EH (cell line): ENCODE measurements at regions not wholly inside any gene's neighbourhood (a gene's known extent, or its start where the extent isn't known, plus 50 kb on each side); places are given as distances from the start of the nearest gene placed in this dataset.
"Not testable (repeated sequence)": the region's sequence is repeated elsewhere in the genome, so short reads cannot be mapped to it uniquely, and the experiment has no call there.

ENCODE experiments used
- DNase-seq: peaks from one replicate; pipeline ENCODE4 v3.0.0-alpha.2; 2015; ENCODE audit warnings: low read depth

- DNase-seq = no peak
Measured at GRCh38 chr2:194103941-194104659, 1552.9 kb upstream of the SLC39A10 start.

DNA sequence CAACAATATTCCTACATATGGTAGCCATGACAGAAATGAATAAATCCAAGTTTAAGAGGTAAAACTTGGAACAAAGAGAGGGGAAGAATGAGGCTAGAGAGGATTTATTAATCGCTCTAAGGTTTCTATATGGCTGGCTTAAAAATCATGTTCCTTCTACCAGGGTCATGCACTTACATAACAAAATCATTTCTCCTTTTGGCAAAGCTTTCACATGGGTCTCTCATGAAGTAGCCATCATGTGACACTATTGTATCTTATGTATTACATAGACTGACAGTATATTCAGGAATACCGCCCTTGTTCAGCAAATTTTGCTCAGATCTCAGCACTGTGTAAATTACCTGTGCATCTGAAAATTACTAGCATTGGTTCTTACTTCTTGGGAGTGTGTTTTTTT is 1554.5 kb upstream of the SLC39A10 start:
- no peak for DNase-seq

GRCh38 chr2:194100201-194100600 is 1556.8 kb upstream of the SLC39A10 start:
- DNase-seq = no peak

GRCh38 chr2:194096402-194096801 is 1560.6 kb upstream of the SLC39A10 start:
- DNase-seq = no peak

DNA sequence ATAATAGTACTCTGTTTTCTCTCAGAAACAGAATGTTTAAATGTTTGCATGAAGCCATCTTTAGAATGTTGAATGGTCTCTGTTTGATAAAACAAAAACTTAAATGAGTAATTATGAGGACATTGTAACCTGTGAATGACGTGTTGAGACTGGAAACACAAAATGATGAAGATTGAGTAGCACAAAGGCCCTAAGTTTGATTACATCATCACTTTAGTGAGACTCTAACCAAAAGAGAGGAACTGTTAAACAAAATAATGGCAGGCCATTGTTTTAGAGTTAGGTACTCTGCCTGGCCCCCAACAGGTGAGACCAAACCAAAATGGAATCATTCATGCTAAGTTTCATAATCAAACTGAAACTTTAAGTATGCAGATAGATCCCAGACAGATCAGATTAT is 1561.7 kb upstream of the SLC39A10 start:
- DNase-seq = no peak

DNA sequence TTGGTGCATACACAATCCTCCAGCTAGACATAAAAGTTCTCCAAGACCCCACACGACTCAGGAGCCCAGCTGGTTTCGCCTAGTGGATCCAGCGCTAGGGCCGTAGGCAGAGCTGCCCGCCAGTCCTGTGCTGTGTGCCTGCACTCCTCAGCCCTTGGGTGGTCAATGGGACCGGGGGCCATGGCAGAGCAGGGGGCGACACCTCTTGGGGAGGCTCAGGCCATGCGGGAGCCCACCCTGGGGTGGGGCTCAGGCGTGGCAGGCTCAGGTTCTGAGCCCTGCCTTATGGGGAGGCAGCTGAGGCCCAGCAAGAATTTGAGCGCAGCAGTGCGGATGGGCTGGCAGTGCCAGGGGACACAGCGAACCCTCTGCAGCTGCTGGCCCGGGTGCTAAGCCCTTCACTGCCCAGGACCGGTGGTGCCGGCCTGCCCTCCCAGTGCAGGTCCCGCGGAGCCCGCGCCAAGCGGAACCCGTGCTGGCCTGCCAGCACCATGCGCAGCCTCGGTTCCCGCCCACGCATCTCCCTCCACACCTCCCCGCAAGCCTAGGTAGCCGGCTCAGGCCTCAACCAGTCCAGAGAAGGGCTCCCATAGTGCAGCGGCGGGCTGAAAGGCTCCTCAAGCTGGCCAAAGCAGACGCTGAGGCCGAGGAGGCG is 1566.6 kb upstream of the SLC39A10 start:
- no peak for DNase-seq

DNA sequence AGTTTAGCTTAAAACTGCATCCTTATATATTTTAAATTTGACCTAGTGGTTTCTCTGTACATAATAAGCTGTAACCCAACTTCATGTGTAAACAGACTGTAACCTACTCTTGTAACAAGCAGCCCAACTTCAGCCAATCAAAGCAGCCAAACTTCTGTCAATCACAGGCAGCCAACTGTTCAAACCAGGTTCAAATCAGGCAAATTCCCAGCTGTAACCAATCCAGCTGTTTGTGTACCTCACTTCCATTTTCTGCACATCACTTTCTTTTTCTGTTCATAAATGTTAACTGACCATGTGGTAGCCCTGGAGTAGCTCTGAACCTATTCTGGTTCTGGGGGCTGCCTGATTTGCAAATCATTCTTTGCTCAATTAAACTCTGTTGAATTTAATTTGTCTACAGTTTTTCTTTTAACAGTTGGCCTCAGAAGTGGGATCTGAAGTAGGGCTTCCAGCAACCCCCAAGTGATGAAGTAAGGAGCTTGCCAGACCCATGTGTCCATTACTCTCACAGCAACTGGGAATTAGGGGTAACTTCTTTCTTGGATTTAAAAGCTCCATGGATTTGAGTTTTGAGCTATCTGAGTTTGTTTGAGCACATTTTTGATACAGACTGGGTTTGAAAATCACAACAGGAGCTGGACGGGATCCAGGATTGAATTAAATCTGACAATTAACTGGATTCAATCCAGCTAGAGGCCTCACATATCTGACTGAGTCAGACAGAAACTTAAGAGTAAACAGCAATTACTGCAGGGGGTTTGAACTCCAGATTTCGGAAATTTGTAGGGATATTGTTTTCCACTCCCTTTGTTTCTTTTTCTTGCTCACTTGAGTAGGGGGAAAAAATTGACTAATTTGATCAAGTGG is 1569.7 kb upstream of the SLC39A10 start:
- DNase-seq = no peak

GRCh38 chr2:194086129-194086528 is 1570.9 kb upstream of the SLC39A10 start:
- no peak for DNase-seq

GRCh38 chr2:194079989-194080388 is 1577.0 kb upstream of the SLC39A10 start:
- DNase-seq = no peak

- DNase-seq = no peak
Measured at GRCh38 chr2:194077366-194077765, 1579.7 kb upstream of the SLC39A10 start.

DNA sequence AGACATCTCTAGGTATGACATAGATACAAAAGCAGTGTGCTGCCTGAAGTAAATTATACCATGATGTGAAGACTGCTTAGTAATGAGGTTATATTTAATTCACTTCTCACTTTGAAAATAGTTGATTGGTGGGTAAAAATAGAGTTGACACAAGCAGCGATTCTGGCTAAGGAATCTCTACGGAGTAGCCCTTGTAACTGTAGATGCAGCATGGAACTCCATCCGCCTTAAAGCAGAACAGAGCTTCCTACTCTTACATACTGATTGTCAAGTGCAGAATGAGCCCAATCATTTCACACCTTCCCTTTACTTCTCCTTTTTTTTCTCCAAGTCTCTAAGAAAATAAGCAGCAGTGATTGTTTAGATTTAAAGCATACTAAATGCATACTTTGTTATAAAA is 1594.6 kb upstream of the SLC39A10 start:
- DNase-seq = no peak

DNA sequence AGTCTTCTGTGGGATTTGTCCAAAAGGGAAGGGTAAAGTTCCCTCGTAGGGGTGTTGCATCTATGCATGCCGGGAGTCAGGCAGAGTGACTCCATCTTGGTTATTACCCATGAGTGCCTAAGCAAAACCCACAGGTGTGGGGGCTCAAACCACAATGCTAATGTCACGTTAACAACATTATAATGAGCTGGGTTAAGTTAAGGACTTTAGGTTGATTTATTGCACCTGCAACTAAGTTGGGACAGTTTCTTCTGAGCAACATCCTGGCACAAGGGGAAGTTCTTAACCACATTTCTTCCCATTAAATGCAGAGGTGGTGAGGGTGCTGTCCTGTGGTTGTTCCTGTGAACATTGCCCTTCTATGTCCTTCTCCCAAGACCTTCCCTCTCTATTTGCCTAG is 1596.8 kb upstream of the SLC39A10 start:
- DNase-seq = no peak

- no peak for DNase-seq
Measured at GRCh38 chr2:194054313-194054712, 1602.7 kb upstream of the SLC39A10 start.

GRCh38 chr2:194044321-194044720 is 1612.7 kb upstream of the SLC39A10 start:
- no peak for DNase-seq

GRCh38 chr2:194021130-194021529 is 1635.9 kb upstream of the SLC39A10 start:
- not testable (repeated sequence) for DNase-seq

DNA sequence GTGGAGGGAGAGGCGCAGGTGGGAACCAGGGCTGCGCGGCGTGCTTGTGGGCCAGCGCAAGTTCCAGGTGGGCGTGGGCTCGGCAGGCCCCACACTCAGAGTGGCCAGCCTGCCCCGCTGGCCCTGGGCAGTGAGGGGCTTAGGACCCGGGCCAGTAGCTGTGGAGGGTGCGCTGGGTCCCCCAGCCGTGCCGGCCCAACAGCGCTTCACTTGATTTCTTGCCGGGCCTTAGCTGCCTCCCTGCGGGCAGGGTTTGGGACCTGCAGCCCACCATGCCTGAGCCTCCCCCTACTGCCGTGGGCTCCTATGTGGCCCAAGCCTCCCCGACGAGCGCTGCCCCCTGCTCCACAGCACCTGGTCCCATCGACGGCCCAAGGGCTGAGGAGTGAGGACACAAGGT is 1636.9 kb upstream of the SLC39A10 start:
- no peak for DNase-seq

DNA sequence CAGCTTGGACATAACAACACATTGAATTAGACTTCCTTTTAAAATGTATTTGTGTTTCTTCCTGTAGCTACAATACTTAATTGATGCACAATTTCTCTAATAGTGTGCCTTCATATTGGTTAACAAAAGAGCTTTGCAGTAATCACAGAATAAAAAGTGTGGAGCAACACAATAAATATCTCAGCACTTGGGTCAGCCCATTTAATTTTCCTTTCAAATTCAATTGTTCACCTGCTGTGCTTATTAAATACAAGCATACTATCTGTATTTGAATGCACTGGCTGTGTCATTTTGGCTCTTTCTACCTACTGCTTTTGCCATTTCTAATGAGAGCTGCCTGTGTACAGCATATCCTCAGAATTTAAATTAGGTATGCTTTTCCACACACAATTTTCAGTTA is 1641.3 kb upstream of the SLC39A10 start:
- no peak for DNase-seq

- no peak for DNase-seq
Measured at GRCh38 chr2:194014639-194015038, 1642.4 kb upstream of the SLC39A10 start.

DNA sequence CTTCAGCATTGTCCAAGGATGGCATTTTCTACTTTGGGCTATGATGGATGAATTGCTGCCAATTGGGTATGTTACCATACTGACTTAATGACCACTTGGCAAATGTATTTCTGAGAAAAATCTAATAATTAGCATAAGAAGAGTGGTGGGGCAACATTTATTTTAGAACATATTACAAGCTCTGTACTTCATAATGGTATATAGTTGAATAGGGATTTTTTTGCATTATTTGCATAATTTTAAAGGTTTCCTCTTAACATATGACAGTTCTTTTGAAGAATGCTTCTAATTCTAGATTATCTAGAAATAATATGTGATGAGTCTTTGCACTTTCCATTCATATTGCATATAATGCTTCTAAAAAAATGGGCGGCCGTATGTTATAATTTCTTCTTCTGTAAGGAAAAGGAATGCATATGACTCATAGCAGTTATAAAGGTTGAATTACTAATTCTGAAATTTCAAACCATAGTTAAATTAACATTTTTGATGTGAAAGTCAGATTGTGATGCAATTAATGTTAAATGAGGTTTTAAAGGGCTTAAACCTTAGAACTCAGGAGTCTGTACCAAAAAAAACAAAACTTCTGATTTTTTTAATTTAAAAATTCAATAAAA is 1652.3 kb upstream of the SLC39A10 start:
- DNase-seq = no peak

GRCh38 chr2:194003911-194004310 is 1653.1 kb upstream of the SLC39A10 start:
- no peak for DNase-seq

DNA sequence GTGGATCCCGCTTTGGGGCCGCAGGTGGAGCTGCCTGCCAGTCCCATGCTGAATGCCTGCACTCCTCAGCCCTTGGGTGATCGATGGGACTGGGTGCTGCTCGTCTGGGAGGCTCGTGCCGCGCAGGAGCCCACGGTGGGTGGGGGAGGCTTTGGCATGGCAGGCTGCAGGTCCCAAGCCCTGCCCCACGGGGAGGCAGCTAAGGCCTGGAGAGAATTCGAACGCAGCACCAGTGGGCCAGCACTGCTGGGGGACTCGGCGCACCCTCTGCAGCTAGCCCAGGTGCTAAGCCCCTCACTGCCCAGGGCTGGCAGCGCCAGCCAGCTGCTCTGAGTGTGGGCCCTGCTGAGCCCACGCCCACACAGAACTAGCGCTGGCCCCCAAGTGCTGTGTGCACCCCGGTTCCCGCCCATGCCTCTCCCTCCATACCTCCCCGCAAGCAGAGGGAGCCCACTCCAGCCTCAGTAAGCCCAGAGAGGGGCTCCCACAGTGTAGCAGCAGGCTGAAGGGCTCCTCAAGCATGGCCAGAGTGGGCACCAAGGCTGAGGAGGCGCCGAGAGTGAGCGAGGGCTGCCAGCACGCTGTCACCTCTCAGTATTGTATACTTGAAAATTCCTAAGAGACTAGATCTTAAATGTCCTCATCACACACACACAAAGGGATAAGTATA is 1654.2 kb upstream of the SLC39A10 start:
- DNase-seq = no peak

DNA sequence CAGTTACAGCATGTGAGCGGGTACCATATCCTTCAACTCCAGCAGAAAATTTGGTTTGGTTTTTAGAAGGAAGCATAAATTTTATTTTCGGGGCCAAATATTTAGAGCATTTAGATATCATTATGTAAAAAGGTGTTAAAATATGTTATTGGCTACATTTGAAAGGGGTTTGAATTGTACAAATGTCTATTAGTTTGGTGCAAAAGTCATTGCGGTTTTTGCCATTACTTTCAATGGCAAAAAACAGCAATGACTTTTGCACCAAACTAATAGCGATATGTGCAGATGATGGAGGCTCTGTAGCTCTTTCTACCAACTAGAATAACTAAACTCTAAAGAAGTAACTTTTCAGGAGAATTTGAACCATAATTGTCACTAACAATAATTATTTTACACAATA is 1666.2 kb upstream of the SLC39A10 start:
- DNase-seq = no peak
